KBM-7 (cell line): ENCODE measurements at regions not wholly inside any gene's neighbourhood (a gene's known extent, or its start where the extent isn't known, plus 50 kb on each side); places are given as distances from the start of the nearest gene placed in this dataset.
"Not testable (repeated sequence)": the region's sequence is repeated elsewhere in the genome, so short reads cannot be mapped to it uniquely, and the experiment has no call there.

Experiments used
- DNase-seq: peaks from one replicate; pipeline ENCODE4 v3.0.0-alpha.2; 2015
- in situ Hi-C: fragments of 300-500 bp; cut with MboI; formaldehyde crosslinking; loops from 2 replicates; pipeline ENCODE4 v1.14.3; 2020; ENCODE audit warnings: low sequenced_read_pairs, low pct_unique_long_range_greater_than_20kb, mixed read lengths

DNA sequence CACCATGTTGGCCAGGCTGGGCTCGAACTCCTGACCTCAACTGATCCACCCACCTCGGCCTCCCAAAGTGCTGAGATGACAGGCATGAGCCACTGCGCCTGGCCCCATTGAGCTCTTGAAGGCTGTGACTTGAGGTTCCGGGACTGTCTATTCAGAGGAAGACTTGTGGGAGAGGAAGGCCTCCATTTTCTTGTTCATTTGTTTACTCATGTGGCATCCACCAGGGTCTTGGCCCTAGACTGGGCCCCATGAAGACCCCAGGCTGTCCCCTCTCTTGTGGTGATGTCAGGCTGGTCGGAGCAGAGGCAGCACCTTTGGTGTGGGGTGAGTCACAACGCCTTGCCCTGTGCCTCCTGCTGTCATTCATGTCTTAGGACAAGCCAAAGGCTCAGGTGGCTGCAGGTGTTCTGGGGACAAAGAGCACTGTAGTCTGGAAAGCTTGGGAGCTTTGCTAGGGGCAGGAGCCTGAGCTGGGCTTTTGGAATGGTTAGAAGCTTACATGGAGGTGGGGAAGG lies 224.6 kb upstream of the C1orf174 start:
- DNase-seq = no peak

DNA sequence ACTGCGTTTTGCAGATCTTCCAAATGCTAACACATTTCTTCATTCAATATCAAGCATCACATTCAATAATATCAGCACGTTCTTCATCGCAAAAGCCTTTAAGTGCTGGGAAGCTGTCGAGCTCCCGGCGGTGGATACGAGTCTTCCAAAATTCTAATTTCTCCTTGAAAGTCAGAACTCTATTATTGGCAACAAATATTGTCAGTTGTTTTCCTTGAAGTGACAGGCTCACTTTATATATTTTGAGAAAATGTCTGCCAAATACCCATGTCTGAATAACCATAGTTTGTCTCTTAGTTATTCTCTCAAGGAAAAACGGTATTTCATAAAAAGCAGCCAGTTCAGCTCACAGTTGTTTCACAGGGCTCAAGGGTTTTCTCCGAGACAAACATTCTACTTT lies 226.2 kb upstream of the C1orf174 start:
- in situ Hi-C loops = no loop called here

More for the DNA sequence above, 224.6 kb upstream of the C1orf174 start:
- in situ Hi-C loops = no loop called here

GRCh38 chr1:4126731-4127591 lies 226.9 kb upstream of the C1orf174 start:
- in situ Hi-C loops = no loop called here
- no peak for DNase-seq

More for the DNA sequence above, 226.2 kb upstream of the C1orf174 start:
- no peak for DNase-seq

DNA sequence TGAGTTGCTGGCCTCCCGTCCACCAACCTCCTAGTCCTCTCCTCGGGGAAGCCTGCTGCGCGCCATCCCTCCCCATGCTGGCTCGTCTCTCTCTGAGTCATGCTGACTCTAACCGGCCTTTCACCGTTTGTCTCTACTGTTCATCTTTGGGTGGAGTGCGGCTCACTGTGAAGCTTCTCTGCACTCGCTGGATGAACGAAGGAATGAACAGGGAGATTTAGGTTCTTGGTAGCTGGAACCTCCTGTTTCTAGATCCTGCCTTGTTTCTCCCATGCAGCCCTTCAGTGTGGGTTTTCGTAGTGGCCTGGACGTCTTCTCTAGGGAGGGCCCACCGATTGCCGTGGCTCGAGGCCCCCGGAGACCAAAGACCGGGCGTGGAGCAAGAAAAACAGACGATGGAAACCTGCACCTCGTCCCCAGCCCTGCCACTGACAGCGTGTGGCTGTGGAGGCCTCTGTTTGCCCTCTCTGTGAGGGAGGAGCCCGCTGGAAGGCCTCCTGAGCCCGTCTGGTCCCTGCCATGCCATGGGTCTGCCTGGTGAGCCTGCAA lies 227.6 kb upstream of the C1orf174 start:
- no peak for DNase-seq
- in situ Hi-C loops = no loop called here

GRCh38 chr1:4128616-4129015 lies 228.5 kb upstream of the C1orf174 start:
- in situ Hi-C loops = no loop called here
- DNase-seq = no peak

GRCh38 chr1:4129693-4130092 lies 229.6 kb upstream of the C1orf174 start:
- in situ Hi-C loops = no loop called here

DNA sequence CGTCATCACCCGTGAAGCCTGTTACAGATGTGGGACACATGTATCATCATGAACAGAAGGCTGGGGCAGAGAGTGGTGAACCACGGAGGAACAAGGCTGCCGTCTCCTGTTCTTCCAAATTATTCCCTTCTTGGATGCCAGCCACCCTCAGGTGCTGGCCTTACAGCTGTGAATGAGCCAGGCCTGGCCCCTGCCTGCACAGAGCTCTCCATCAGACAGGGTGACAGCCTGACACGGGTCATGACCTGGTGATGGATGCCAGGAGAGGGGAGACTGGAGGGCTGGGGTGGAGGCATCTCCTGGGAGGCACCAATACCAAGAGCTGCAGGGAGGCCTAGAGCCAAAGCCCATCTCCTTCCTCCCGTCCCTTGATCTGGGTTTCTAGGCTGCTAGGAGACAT lies 230.0 kb upstream of the C1orf174 start:
- in situ Hi-C loops = no loop called here
- DNase-seq = no peak

More at GRCh38 chr1:4129693-4130092, 229.6 kb upstream of the C1orf174 start:
- no peak for DNase-seq

DNA sequence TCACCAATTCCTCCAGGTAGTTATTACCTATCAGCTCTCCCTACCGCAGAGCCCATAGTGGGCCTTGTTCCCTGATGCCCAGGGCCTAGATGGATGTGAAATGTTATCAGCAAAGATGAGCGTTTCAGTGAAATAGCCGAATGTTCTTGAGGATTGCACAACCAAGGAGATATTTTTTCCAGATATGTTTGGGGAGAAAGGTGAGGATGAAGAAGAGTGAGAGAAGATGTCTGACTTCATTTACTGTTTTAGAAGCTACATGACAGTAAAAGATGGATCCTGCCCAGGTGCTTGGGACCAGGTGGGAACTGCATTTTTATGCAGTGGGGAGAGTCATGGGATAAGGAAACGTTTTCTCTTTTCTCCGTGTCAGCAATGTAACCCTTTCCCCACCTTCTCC lies 231.7 kb upstream of the C1orf174 start:
- no peak for DNase-seq
- in situ Hi-C loops = no loop called here

GRCh38 chr1:4132352-4133296 lies 232.6 kb upstream of the C1orf174 start:
- no peak for DNase-seq
- in situ Hi-C loops = no loop called here

GRCh38 chr1:4133297-4133938 lies 233.3 kb upstream of the C1orf174 start:
- no peak for DNase-seq
- in situ Hi-C loops = no loop called here

DNA sequence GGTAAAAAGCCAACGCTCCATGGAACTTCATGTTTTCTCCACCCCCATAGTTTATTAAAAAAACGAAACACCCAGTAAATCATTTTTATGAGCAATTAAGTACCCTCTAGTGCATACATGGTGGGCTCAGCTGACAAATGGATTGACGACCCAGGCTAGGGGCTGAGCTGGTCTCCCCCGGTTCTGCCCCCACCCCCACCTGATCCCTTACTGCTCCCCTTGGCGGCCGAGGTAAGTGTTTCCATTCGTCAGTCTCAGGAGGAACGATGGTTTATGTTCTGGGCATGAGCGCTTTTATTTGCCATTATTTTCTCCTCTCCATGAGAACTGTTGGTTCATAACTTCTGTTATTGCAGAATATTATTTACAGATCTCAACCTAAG lies 233.9 kb upstream of the C1orf174 start:
- in situ Hi-C loops = no loop called here
- DNase-seq = no peak

- DNase-seq, in situ Hi-C loops: not testable (repeated sequence)
Observed at GRCh38 chr1:4135853-4136252, 235.8 kb upstream of the C1orf174 start.

DNA sequence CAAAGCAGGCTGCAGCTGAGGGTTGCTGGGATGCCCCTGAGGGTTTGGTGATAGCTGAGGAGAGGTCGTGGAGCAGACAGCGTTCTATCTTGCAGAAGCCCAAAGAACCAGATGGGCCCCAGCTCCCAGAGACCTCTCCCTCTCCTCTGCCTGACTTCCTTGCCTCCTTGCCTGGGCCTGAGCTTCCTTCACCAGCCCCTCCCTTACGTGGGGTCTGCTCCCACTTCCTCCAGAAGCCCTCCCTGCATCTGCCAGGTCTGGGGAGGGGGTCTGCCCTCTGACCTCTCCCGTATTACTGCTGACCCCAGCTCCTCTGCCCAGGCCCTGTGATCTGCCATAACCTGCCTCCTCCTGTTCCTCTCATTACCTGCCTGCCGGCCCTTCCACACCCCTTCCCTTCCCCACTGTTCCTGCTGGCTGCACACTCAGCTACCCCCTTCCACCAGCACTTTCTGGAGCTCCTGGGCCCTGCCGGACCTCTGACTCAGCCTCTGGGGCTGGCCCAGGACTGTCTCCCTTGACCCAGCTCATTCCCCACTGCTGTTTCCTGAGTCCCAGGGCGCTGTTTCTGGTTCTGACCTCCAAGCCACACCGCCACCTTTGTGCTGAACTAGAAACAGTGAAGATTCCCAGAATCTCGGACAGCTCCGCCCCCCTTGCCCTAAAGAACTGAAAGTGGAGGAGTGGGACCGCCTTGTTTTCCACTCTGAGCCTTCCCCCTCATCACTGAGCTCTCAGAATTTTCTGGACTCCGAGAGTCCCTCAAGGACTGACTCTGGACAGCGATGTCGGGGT lies 237.7 kb upstream of the C1orf174 start:
- in situ Hi-C loops = no loop called here
- DNase-seq = no peak

DNA sequence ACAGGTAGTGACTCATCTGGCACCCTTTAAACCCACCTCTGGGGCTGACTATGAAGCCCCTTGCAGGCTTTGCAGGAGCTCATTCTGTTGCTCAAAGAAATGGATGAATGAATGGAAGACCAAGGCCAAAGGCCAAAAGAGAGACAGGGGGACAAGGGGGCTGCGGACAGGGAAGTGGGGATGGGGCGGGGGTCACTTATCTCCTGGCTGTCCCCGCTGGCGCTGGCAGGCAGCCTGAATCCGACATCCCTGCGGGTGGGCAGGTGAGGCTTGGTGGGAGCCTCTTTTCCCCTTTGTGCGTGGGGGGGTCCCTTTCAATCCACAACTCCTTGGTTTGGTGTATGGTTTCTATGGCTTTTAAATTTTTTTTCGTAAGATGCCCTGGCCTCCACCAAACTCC lies 239.6 kb upstream of the C1orf174 start:
- no peak for DNase-seq
- in situ Hi-C loops = no loop called here

DNA sequence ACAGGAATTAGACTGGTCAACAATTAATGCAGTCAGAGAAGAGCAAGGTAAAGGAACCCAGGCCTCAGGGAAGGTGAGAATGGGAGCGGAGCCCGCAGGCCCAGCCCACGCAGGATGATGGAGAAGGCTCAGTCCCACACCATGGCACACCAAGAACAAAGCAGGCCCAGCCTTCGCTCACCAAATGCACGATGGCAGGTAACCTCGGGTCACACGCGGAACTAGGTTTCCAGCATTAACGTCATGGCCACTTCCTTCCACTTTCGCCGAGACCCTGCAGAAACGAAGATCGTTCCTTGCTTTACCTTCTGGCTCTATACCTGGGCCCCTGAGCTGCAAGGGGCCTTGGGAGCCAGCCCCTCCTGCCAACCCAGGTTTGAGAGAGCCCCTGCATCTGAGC lies 240.2 kb upstream of the C1orf174 start:
- DNase-seq = no peak
- in situ Hi-C loops = no loop called here

DNA sequence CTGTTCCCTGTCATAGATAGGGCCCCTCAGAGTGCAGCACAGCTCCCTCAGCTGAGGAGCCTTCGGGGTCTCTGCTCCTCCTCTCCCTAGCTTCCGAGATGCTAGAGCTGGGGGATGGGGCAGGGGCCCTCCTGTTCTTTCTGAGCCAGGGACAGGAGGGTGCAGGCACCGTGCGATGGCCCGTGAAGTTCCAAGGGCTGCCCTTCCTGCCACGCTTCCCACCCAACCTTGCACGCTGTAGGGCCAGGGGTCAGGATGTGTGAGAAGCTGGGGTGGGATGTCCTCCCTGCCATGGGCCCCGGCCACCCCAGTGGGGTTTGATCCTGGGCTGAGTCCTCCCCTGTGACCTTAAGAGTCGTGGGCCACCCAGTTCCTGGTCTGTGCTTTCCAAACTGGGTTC lies 240.7 kb upstream of the C1orf174 start:
- in situ Hi-C loops = no loop called here
- no peak for DNase-seq

GRCh38 chr1:4144349-4144971 lies 244.4 kb upstream of the C1orf174 start:
- DNase-seq = no peak
- in situ Hi-C loops = no loop called here

DNA sequence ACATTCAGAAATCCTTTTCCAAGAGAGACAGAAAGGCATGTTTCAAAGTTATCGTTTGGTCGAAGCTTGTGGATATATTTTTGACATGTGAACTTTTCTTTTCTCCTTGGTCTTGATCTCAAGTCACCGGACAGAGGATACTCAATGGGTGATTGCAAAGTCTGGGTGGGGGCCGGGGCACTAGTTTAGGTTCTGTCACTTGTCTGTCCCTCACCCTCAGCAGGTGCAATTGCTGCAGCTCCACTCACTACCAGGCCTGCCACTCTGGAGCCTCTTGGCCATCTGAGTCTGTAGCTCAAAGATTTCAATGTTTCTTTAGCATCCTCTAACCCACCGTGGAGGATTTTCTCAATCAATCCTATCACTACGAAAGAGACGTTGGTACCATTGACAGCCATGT lies 246.0 kb upstream of the C1orf174 start:
- DNase-seq = no peak
- in situ Hi-C loops = no loop called here
